ENCODE measurements at regions not wholly inside any gene's neighbourhood (a gene's known extent, or its start where the extent isn't known, plus 50 kb on each side); places are given as distances from the start of the nearest gene placed in this dataset.

- Histone ChIP-seq H3K36me3 (no peaks in the 10 kb centered on the region), H3K27me3 (no peaks in the 10 kb centered on the region), H3K4me1 (no peaks in the 10 kb centered on the region), H3K9me3 (no peaks in the 10 kb centered on the region), H3K27ac (no peak overlapping the region), H3K4me3 (no peak overlapping the region)
- intact Hi-C loops (cut with DNase I) = no loop called here
- TF ChIP-seq CTCF (IDR thresholded peaks at IDR 0.05) = no peak
- 78 to 81% methylated on average over 1 of the region's 1 CpG for WGBS, 2 donors
- ATAC-seq (no peak), DNase-seq (no peak), FAIRE-seq (no peak)
Observed at GRCh38 chr3:187448674-187449073, 80.5 kb downstream of the RTP4 start.

- Histone ChIP-seq H3K4me1 (no peaks in the 10 kb centered on the region), H3K4me3 (no peak overlapping the region), H3K9me3 (no peaks in the 10 kb centered on the region), H3K27me3 (no peaks in the 10 kb centered on the region), H3K36me3 (no peaks in the 10 kb centered on the region), H3K27ac (no peak overlapping the region)
- FAIRE-seq = no peak
- WGBS, 2 donors = 85 to 90% methylated on average over 3 of the region's 3 CpGs
- intact Hi-C loops (cut with DNase I) = no loop called here
- ATAC-seq = no peak
- no peak for DNase-seq
- TF ChIP-seq CTCF (IDR thresholded peaks at IDR 0.05) = no peak
Observed at GRCh38 chr3:187447737-187448136, 79.6 kb downstream of the RTP4 start.

GRCh38 chr3:187445356-187445755 is 77.2 kb downstream of the RTP4 start:
- Histone ChIP-seq H3K4me3 (no peak overlapping the region), H3K9me3 (no peaks in the 10 kb centered on the region), H3K36me3 (no peaks in the 10 kb centered on the region), H3K4me1 (no peaks in the 10 kb centered on the region), H3K27me3 (no peaks in the 10 kb centered on the region), H3K27ac (no peak overlapping the region)
- intact Hi-C loops (cut with DNase I) = no loop called here
- no peak for ATAC-seq
- 27 to 42% methylated on average over 2 of the region's 2 CpGs for whole genome bisulfite sequencing, 2 donors
- TF ChIP-seq CTCF (IDR thresholded peaks at IDR 0.05) = no peak
- no peak for DNase-seq
- FAIRE-seq = no peak

GRCh38 chr3:187434524-187434923 is 66.3 kb downstream of the RTP4 start:
- Histone ChIP-seq H3K9me3 (no peaks in the 10 kb centered on the region), H3K4me1 (no peaks in the 10 kb centered on the region), H3K27me3 (no peaks in the 10 kb centered on the region), H3K4me3 (no peak overlapping the region), H3K36me3 (no peaks in the 10 kb centered on the region), H3K27ac (no peak overlapping the region)
- FAIRE-seq = no peak
- 30 to 44% methylated on average over 2 of the region's 2 CpGs for WGBS, 2 donors
- intact Hi-C loops (cut with DNase I) = no loop called here
- DNase-seq = no peak
- no peak for ATAC-seq
- TF ChIP-seq CTCF (IDR thresholded peaks at IDR 0.05) = no peak

- no peaks in the 10 kb centered on the region for H3K9me3 ChIP-seq
- H3K4me3 ChIP-seq = no peak overlapping the region
- no peak overlapping the region for H3K27ac ChIP-seq
- H3K27me3 ChIP-seq = no peaks in the 10 kb centered on the region
- WGBS, 2 donors = 28 to 33% methylated on average over 5 of the region's 5 CpGs
- no peaks in the 10 kb centered on the region for H3K36me3 ChIP-seq
- FAIRE-seq = no peak
- TF ChIP-seq CTCF (IDR thresholded peaks at IDR 0.05) = no peak
- no peaks in the 10 kb centered on the region for H3K4me1 ChIP-seq
- ATAC-seq = no peak
- DNase-seq = no peak
- intact Hi-C loops (cut with DNase I) = no loop called here
Observed at GRCh38 chr3:187430576-187430975, 62.4 kb downstream of the RTP4 start.
